Activated B cell treated with CpG ODN at 0.5 μM for 24 hours (primary cell): ENCODE measurements at regions not wholly inside any gene's neighbourhood (a gene's known extent, or its start where the extent isn't known, plus 50 kb on each side); places are given as distances from the start of the nearest gene placed in this dataset.

Source experiments
- ATAC-seq: fragments of 200-7000 bp; cut with Tn5 transposase; one replicate; pipeline ENCODE4 v1.10.0; 2021; ENCODE audit warnings: low read depth, mild to moderate bottlenecking, moderate library complexity
- CTCF ChIA-PET: fragments of 350-600 bp; sonication (Branson Sonifier 250); formaldehyde crosslinking; loops from one replicate; lab custom pipeline; 2021; ENCODE audit warnings: antibody characterized with exemption; lab: Charles Lee
- POLR2A ChIA-PET: fragments of 350-600 bp; sonication (Branson Sonifier 250); formaldehyde crosslinking; loops from one replicate; lab custom pipeline; 2021; ENCODE audit warnings: antibody characterized with exemption; lab: Charles Lee
- DNase-seq: peaks from one replicate; pipeline ENCODE4 v3.0.0; 2022
- H3K27ac Mint-ChIP-seq: one replicate; pipeline ENCODE4 v1.8.0; 2020; ENCODE audit warnings: mixed read lengths
- H3K27me3 Mint-ChIP-seq: one replicate; pipeline ENCODE4 v1.8.0; 2021; ENCODE audit warnings: mixed read lengths
- H3K36me3 Mint-ChIP-seq: one replicate; pipeline ENCODE4 v1.8.0; 2021; ENCODE audit warnings: low read depth, mixed read lengths
- H3K4me1 Mint-ChIP-seq: one replicate; pipeline ENCODE4 v1.8.0; 2021; ENCODE audit warnings: mixed read lengths
- H3K4me3 Mint-ChIP-seq: one replicate; pipeline ENCODE4 v1.8.0; 2020; ENCODE audit warnings: mild to moderate bottlenecking, mixed read lengths
- H3K9me3 Mint-ChIP-seq: one replicate; pipeline ENCODE4 v1.8.0; 2020; ENCODE audit warnings: mixed read lengths
- CTCF ChIP-seq: fragments of 200-600 bp; IDR thresholded peaks from one replicate; pipeline ENCODE4 v1.8.0; 2022; ENCODE audit warnings: antibody characterized with exemption, mild to moderate bottlenecking
- intact Hi-C: fragments of 100-400 bp; cut with micrococcal nuclease; formaldehyde crosslinking; loops from one replicate; pipeline ENCODE4 v1.15.1; 2024

GRCh38 chr6:170053966-170054661 is 236.8 kb downstream of the DLL1 start:
- no peak for TF ChIP-seq CTCF
- Mint-ChIP-seq H3K36me3 (no peaks in the 10 kb centered on the region), H3K27ac (no peak overlapping the region), H3K9me3 (no peaks in the 10 kb centered on the region), H3K4me1 (no peaks in the 10 kb centered on the region), H3K27me3 (no peaks in the 10 kb centered on the region), H3K4me3 (no peak overlapping the region)
- no peak for DNase-seq
- ATAC-seq, result no peak
- CTCF ChIA-PET, result no interaction called here
- intact Hi-C loops, result no loop called here
- POLR2A ChIA-PET, result no interaction called here

GRCh38 chr6:170052991-170053821 is 237.7 kb downstream of the DLL1 start:
- DNase-seq (no peak), ATAC-seq (no peak)
- no peak for TF ChIP-seq CTCF
- Mint-ChIP-seq H3K4me3 (no peak overlapping the region), H3K27ac (no peak overlapping the region), H3K4me1 (no peaks in the 10 kb centered on the region), H3K27me3 (no peaks in the 10 kb centered on the region), H3K9me3 (no peaks in the 10 kb centered on the region), H3K36me3 (no peaks in the 10 kb centered on the region)
- CTCF ChIA-PET, result no interaction called here
- intact Hi-C loops, result no loop called here
- POLR2A ChIA-PET, result no interaction called here

GRCh38 chr6:170051229-170052172 is 239.4 kb downstream of the DLL1 start:
- POLR2A ChIA-PET, result no interaction called here

GRCh38 chr6:170050591-170051041 is 240.3 kb downstream of the DLL1 start:
- POLR2A ChIA-PET, result no interaction called here
- intact Hi-C loops, result no loop called here
- H3K4me1 Mint-ChIP-seq, result no peaks in the 10 kb centered on the region
- H3K9me3 Mint-ChIP-seq, result no peaks in the 10 kb centered on the region
- no peak overlapping the region for H3K4me3 Mint-ChIP-seq
- no peaks in the 10 kb centered on the region for H3K36me3 Mint-ChIP-seq
- CTCF ChIA-PET, result no interaction called here
- TF ChIP-seq CTCF, result no peak
- ATAC-seq (no peak), DNase-seq (no peak)
- H3K27ac Mint-ChIP-seq, result no peak overlapping the region
- peaks cover 4% of the 10 kb centered on the region for H3K27me3 Mint-ChIP-seq

More at GRCh38 chr6:170051229-170052172, 239.4 kb downstream of the DLL1 start:
- H3K9me3 Mint-ChIP-seq, result no peaks in the 10 kb centered on the region
- H3K36me3 Mint-ChIP-seq, result no peaks in the 10 kb centered on the region
- no peaks in the 10 kb centered on the region for H3K27me3 Mint-ChIP-seq
- DNase-seq, result no peak
- H3K4me1 Mint-ChIP-seq, result no peaks in the 10 kb centered on the region
- no peak overlapping the region for H3K27ac Mint-ChIP-seq
- CTCF ChIA-PET, result no interaction called here
- H3K4me3 Mint-ChIP-seq, result no peak overlapping the region
- intact Hi-C loops, result no loop called here
- ATAC-seq, result no peak
- TF ChIP-seq CTCF, result no peak
